ENCODE measurements at regions not wholly inside any gene's neighbourhood (a gene's known extent, or its start where the extent isn't known, plus 50 kb on each side); places are given as distances from the start of the nearest gene placed in this dataset.
A peak's percentile ranks its signal among the peaks of the same experiment; 100 is the strongest.
"Not testable (repeated sequence)": the region's sequence is repeated elsewhere in the genome, so short reads cannot be mapped to it uniquely, and the experiment has no call there.

- in situ Hi-C loops (cut with HindIII; ENCODE audit: low pct_unique_long_range_greater_than_20kb, low sequenced_read_pairs) = no loop called here
- no peak for DNase-seq (ENCODE audit: low read depth)
Observed at GRCh38 chr16:47979616-47980182, 176.1 kb downstream of the ABCC12 start.

GRCh38 chr16:47979164-47979520 is 176.7 kb downstream of the ABCC12 start:
- in situ Hi-C loops (cut with HindIII; ENCODE audit: low pct_unique_long_range_greater_than_20kb, low sequenced_read_pairs) = no loop called here
- peak; percentile 20 for DNase-seq (ENCODE audit: low read depth)

- in situ Hi-C loops (cut with HindIII; ENCODE audit: low pct_unique_long_range_greater_than_20kb, low sequenced_read_pairs) = no loop called here
- DNase-seq (ENCODE audit: low read depth) = peak; percentile 2
Observed at GRCh38 chr16:47978491-47979163, 177.2 kb downstream of the ABCC12 start.

GRCh38 chr16:47977802-47978201 is 178.0 kb downstream of the ABCC12 start:
- in situ Hi-C loops (cut with HindIII; ENCODE audit: low pct_unique_long_range_greater_than_20kb, low sequenced_read_pairs) = no loop called here
- no peak for DNase-seq (ENCODE audit: low read depth)

- DNase-seq (ENCODE audit: low read depth) = no peak
- in situ Hi-C loops (cut with HindIII; ENCODE audit: low pct_unique_long_range_greater_than_20kb, low sequenced_read_pairs) = no loop called here
Observed at GRCh38 chr16:47976636-47977210, 179.1 kb downstream of the ABCC12 start.

- in situ Hi-C loops (cut with HindIII; ENCODE audit: low pct_unique_long_range_greater_than_20kb, low sequenced_read_pairs); DNase-seq (ENCODE audit: low read depth): not testable (repeated sequence)
Observed at GRCh38 chr16:47974971-47975370, 180.8 kb downstream of the ABCC12 start.

DNA sequence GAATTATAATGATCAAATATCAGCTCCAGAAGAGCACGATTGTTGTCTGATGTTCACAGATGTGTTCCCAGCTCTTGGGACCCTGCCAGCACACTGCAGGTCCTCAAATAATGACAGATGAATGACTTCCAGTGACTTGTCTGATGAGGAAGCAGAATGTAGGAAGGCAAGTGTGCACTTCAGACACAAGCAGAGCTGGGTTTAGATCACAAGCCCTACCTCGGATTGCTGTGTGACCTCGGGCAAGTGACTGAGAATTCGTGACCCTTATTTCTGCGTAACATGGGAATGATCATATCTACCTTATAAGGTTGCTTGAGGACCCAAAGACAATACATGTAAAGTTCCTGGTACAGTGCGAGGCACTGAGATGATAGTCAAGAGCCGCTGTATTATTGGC is 182.2 kb downstream of the ABCC12 start:
- in situ Hi-C loops (cut with HindIII; ENCODE audit: low pct_unique_long_range_greater_than_20kb, low sequenced_read_pairs) = no loop called here
- DNase-seq (ENCODE audit: low read depth) = no peak

- in situ Hi-C loops (cut with HindIII; ENCODE audit: low pct_unique_long_range_greater_than_20kb, low sequenced_read_pairs) = no loop called here
- DNase-seq (ENCODE audit: low read depth) = no peak
Observed at GRCh38 chr16:47972246-47972985, 183.4 kb downstream of the ABCC12 start.

DNA sequence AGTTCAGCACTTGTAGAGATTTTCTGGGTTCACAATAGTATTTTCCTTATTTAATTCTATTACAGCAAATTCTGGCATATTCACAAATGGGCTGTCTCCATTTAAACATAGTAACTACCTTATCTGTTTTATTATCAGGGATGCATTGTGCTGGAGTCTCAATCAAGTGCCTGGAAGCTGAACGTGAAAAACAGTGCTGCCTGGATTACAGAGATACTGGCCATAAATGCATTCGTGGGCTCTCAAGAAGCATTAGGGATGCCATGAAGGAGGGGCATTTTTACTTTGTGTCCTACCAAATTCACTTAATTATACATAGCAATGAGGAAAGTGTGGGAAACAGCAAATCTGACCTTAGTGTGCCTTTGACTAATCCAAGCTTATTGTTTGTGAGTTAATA is 184.6 kb downstream of the ABCC12 start:
- DNase-seq (ENCODE audit: low read depth) = no peak
- in situ Hi-C loops (cut with HindIII; ENCODE audit: low pct_unique_long_range_greater_than_20kb, low sequenced_read_pairs) = no loop called here

- in situ Hi-C loops (cut with HindIII; ENCODE audit: low pct_unique_long_range_greater_than_20kb, low sequenced_read_pairs) = no loop called here
- peak; percentile 17 for DNase-seq (ENCODE audit: low read depth)
Observed at GRCh38 chr16:47970291-47970931, 185.4 kb downstream of the ABCC12 start.

- no peak for DNase-seq (ENCODE audit: low read depth)
- in situ Hi-C loops (cut with HindIII; ENCODE audit: low pct_unique_long_range_greater_than_20kb, low sequenced_read_pairs) = no loop called here
Observed at GRCh38 chr16:47967374-47967773, 188.4 kb downstream of the ABCC12 start.

DNA sequence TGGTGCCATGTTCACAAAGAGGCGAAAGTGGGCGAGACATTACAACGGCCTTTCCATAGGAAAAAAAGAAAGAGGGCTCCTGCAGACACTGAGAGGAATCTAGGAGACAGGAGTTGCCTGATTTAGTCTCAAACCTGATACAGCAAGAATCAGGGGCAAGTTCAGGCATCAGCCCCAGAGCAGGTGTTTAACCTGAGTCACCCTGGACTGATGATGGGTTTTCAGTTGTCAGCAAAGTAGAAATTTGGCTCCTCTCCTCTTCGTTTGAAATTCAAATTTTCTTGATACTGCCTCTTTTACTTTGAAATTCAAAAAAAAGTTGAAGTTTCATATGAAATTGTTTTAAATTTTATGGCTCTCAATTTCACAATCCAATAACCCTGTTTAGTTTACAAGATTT is 189.5 kb downstream of the ABCC12 start:
- no peak for DNase-seq (ENCODE audit: low read depth)
- in situ Hi-C loops (cut with HindIII; ENCODE audit: low pct_unique_long_range_greater_than_20kb, low sequenced_read_pairs) = no loop called here

DNA sequence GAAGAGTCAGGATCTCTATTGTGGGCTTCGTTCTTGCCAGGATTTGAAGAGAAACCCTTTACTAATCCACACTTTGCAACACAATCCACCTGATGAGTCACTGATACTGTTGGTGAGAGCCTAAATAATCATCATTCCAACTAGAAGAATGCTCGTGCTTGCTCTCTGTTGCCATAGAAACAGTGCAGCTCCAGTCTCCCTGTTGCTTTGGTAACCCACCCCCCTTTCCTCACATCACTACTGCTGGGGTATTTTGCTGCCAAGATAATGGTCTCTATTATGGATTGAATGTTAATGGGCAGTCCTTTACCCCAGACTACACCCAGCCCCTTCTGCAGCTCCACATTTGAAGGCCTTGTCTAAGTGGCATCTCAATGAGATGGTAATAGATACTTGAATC is 190.4 kb downstream of the ABCC12 start:
- in situ Hi-C loops (cut with HindIII; ENCODE audit: low pct_unique_long_range_greater_than_20kb, low sequenced_read_pairs) = no loop called here
- no peak for DNase-seq (ENCODE audit: low read depth)

GRCh38 chr16:47958726-47959125 is 197.1 kb downstream of the ABCC12 start:
- no peak for DNase-seq (ENCODE audit: low read depth)
- in situ Hi-C loops (cut with HindIII; ENCODE audit: low pct_unique_long_range_greater_than_20kb, low sequenced_read_pairs) = no loop called here

GRCh38 chr16:47956916-47957315 is 198.9 kb downstream of the ABCC12 start:
- no peak for DNase-seq (ENCODE audit: low read depth)
- in situ Hi-C loops (cut with HindIII; ENCODE audit: low pct_unique_long_range_greater_than_20kb, low sequenced_read_pairs) = no loop called here

DNA sequence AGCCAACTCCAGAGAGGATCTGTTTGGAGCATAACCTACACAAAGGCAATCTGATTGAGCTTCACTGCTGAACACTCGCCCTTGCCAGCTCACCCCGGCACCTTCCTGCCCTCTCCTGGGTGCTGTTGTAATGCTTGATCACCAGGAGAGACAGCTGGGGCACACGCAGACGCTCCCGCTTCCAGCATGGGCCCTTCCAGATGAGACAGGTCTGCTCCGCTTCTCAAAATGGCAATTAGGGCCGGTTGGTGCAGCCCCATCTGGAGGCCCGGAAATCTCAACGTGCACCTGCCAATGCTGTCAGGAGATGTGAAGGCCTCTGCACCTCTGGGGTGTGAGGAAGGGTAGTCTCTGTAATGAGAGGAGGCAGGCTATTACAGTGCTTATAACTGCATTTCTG is 206.1 kb downstream of the ABCC12 start:
- no peak for DNase-seq (ENCODE audit: low read depth)
- in situ Hi-C loops (cut with HindIII; ENCODE audit: low pct_unique_long_range_greater_than_20kb, low sequenced_read_pairs) = no loop called here

DNA sequence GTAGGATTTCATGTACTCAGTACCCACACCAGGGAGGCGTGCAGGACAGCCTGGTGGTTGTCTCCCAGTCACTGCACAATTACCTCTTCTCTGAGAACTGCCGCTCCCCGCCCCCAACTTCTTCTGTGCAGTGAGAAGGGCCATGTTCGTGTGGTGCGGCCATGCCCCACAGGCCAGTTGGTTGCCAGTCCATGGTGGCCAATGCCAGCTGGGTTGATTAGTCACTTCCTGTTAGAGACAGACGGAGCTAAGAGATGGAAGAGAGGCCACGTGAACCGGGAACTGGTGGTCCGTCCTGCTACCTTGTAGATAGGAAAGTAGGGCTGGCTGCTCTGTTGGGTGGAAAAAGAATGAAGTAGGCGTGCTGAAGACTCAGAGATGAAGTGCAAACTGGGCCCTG is 206.5 kb downstream of the ABCC12 start:
- in situ Hi-C loops (cut with HindIII; ENCODE audit: low pct_unique_long_range_greater_than_20kb, low sequenced_read_pairs) = no loop called here
- DNase-seq (ENCODE audit: low read depth) = no peak

DNA sequence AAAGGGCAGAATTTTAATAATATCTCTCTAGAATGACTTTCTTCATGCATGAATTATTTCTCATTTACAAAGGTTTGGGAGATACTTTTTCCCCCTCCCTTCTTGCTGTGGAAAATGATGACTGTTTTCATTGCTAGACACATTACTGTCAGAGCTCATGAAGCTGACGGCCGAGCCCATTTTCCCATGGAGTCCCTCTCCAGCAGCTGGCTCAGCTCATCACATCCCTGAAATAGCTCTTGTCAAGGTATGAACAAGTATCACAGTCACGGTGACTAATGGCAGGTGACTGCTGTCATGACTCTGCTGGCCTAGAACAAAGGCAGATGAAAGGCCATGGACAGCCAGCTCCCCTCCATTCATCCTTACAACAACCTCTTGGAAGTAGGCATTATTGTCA is 208.1 kb downstream of the ABCC12 start:
- in situ Hi-C loops (cut with HindIII; ENCODE audit: low pct_unique_long_range_greater_than_20kb, low sequenced_read_pairs) = no loop called here
- DNase-seq (ENCODE audit: low read depth) = no peak

GRCh38 chr16:47946092-47946491 is 209.7 kb downstream of the ABCC12 start:
- no peak for DNase-seq (ENCODE audit: low read depth)
- in situ Hi-C loops (cut with HindIII; ENCODE audit: low pct_unique_long_range_greater_than_20kb, low sequenced_read_pairs) = no loop called here

All from Caki2 (cell line).